OCI-LY7 (cell line): ENCODE measurements at regions not wholly inside any gene's neighbourhood (a gene's known extent, or its start where the extent isn't known, plus 50 kb on each side); places are given as distances from the start of the nearest gene placed in this dataset.

Experiments
- BruUV-seq: library from RNA; stranded (reverse); fragments of 400-500 nt; replicated peaks from 2 replicates; lab custom pipeline; 2021; lab: Mats Ljungman, UMichigan
- CTCF ChIA-PET: fragments of 300-600 bp; sonication (Branson Sonifier 250); formaldehyde crosslinking; loops from one replicate; lab custom pipeline; 2022; ENCODE audit warnings: antibody characterized with exemption; ENCODE audit not compliant: unreplicated experiment; lab: Charles Lee
- POLR2A ChIA-PET: fragments of 300-600 bp; sonication (Branson Sonifier 250); formaldehyde crosslinking; loops from one replicate; lab custom pipeline; 2022; ENCODE audit warnings: antibody characterized with exemption; lab: Charles Lee
- DNase-seq: peaks from one replicate; pipeline ENCODE4 v3.0.0-alpha.2; 2015; ENCODE audit warnings: low spot score
- H2AFZ ChIP-seq: fragments of 200-600 bp; sonication (generic), shearing (Covaris generic); 2 replicates; pipeline ENCODE4 v1.6.1; 2014; ENCODE audit warnings: mild to moderate bottlenecking, antibody characterized with exemption, low read length, moderate library complexity
- H3K27ac ChIP-seq: fragments of 200-600 bp; sonication (generic); 2 replicates; pipeline ENCODE4 v1.5.1; 2014; ENCODE audit warnings: mixed run types, low read depth, mild to moderate bottlenecking, moderate library complexity, low read length, inconsistent platforms; ENCODE audit not compliant: poor library complexity, severe bottlenecking
- H3K36me3 ChIP-seq: fragments of 200-600 bp; sonication (generic); 2 replicates; pipeline ENCODE4 v1.6.1; 2014; ENCODE audit warnings: mild to moderate bottlenecking, antibody characterized with exemption, low read length, moderate library complexity, mixed read lengths; ENCODE audit not compliant: insufficient read depth
- H3K4me1 ChIP-seq: fragments of 200-600 bp; sonication (generic); 2 replicates; pipeline ENCODE4 v1.5.1; 2014; ENCODE audit warnings: mild to moderate bottlenecking, low read length; ENCODE audit not compliant: insufficient read depth, poor library complexity, severe bottlenecking
- H3K4me2 ChIP-seq: fragments of 200-600 bp; sonication (generic); 2 replicates; pipeline ENCODE4 v1.6.1; 2014; ENCODE audit warnings: mild to moderate bottlenecking, low read length
- H3K4me3 ChIP-seq: fragments of 200-600 bp; sonication (generic); 2 replicates; pipeline ENCODE4 v1.5.1; 2014; ENCODE audit warnings: mild to moderate bottlenecking, low read depth, low read length; ENCODE audit not compliant: poor library complexity, severe bottlenecking
- H3K79me2 ChIP-seq: fragments of 200-600 bp; sonication (generic); 2 replicates; pipeline ENCODE4 v1.6.1; 2016; ENCODE audit warnings: low read depth, mild to moderate bottlenecking, low read length, moderate library complexity, mixed read lengths; ENCODE audit not compliant: insufficient read depth
- H3K9me2 ChIP-seq: fragments of 200-600 bp; sonication (generic); 2 replicates; pipeline ENCODE4 v1.6.1; 2016; ENCODE audit warnings: mild to moderate bottlenecking, low read length, mixed read lengths; ENCODE audit not compliant: insufficient read depth
- H3K9me3 ChIP-seq: fragments of 200-600 bp; sonication (generic); 2 replicates; pipeline ENCODE4 v1.6.1; 2014; ENCODE audit warnings: mild to moderate bottlenecking, mixed run types, low read length, mixed read lengths
- H4K20me1 ChIP-seq: fragments of 200-600 bp; sonication (generic); 2 replicates; pipeline ENCODE4 v1.6.1; 2014; ENCODE audit warnings: mild to moderate bottlenecking, antibody characterized with exemption, low read length, moderate library complexity, mixed read lengths; ENCODE audit not compliant: insufficient read depth
- EZH2phosphoT487 ChIP-seq: fragments of 200-600 bp; sonication (generic); IDR thresholded peaks from 2 replicates; pipeline ENCODE4 v1.6.1; 2018; ENCODE audit warnings: low read depth, borderline replicate concordance, mild to moderate bottlenecking, mixed run types, antibody characterized with exemption, low read length, moderate library complexity, mixed read lengths
- intact Hi-C: fragments of 100-400 bp; cut with micrococcal nuclease; formaldehyde crosslinking; loops from one replicate; pipeline ENCODE4 v1.10.0; 2022; ENCODE audit not compliant: unreplicated experiment
- TF ChIP-seq, protein P1 (sequence below): fragments of 200-600 bp; sonication (generic); conservative IDR thresholded peaks from 2 replicates; pipeline ENCODE4 v1.5.1; 2014; ENCODE audit warnings: mild to moderate bottlenecking, antibody characterized with exemption, low read length, moderate library complexity, mixed read lengths

DNA sequence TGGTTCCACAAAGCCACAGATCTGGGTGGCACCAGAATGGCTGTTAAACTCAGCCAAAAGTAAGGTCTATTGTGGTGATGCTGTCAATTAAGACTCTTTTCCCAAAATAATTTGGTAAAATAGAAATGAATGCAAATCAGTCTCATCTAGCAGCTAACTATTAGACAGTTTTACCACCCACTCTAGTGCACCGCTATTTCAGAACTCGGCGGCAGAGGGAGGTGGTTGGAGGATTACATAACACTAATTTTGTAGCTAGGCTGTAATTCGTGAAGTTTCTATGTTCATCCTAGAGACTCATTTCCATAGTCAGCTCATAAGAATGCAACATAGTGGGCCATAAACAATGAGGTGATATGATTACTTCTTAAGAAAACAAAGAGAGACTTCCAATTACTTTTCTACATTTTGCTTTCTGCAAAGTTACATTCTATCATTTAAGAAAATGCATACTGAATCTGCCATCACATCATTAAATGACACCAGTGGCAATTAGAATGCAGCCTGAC, 413.8 kb downstream of the FBXO15 start:
- Histone ChIP-seq H3K36me3 (no peaks in the 10 kb centered on the region), H2AFZ (no peak overlapping the region), H3K4me2 (no peak overlapping the region), H3K27ac (no peak overlapping the region), H3K9me2 (no peaks in the 10 kb centered on the region), H3K79me2 (no peaks in the 10 kb centered on the region), H3K4me3 (no peak overlapping the region), H3K9me3 (no peaks in the 10 kb centered on the region), H4K20me1 (no peaks in the 10 kb centered on the region), H3K4me1 (no peaks in the 10 kb centered on the region)
- intact Hi-C loops = no loop called here
- ChIA-PET POLR2A (no interaction called here), CTCF (no interaction called here)
- no peak for DNase-seq
- BruUV-seq = no TSS peak
- TF ChIP-seq EZH2phosphoT487 = no peak
- TF ChIP-seq, protein P1, sequence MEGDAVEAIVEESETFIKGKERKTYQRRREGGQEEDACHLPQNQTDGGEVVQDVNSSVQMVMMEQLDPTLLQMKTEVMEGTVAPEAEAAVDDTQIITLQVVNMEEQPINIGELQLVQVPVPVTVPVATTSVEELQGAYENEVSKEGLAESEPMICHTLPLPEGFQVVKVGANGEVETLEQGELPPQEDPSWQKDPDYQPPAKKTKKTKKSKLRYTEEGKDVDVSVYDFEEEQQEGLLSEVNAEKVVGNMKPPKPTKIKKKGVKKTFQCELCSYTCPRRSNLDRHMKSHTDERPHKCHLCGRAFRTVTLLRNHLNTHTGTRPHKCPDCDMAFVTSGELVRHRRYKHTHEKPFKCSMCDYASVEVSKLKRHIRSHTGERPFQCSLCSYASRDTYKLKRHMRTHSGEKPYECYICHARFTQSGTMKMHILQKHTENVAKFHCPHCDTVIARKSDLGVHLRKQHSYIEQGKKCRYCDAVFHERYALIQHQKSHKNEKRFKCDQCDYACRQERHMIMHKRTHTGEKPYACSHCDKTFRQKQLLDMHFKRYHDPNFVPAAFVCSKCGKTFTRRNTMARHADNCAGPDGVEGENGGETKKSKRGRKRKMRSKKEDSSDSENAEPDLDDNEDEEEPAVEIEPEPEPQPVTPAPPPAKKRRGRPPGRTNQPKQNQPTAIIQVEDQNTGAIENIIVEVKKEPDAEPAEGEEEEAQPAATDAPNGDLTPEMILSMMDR = no peak

DNA sequence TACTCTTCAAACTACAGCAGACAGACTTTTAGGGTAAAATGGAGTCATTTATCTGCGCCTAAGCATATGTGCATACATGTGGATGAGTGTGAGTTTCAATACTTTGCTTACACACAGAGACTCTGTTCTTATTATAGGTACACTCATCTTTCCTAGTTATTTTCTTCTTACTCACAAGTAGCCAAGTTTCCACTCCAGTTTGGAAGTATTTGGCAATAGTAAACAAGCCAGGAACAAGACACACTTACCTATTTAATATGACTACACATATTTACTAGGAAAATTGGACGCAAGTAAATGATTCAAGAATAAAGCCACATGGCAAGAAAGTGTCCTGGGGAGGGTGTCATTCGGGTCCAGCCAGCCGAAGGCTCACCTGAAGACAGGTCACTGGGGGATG, 414.3 kb downstream of the FBXO15 start:
- no peaks in the 10 kb centered on the region for H4K20me1 ChIP-seq
- H3K9me3 ChIP-seq = no peaks in the 10 kb centered on the region
- H3K36me3 ChIP-seq = no peaks in the 10 kb centered on the region
- H3K79me2 ChIP-seq = no peaks in the 10 kb centered on the region
- no peak overlapping the region for H2AFZ ChIP-seq
- H3K27ac ChIP-seq = no peak overlapping the region
- no peak overlapping the region for H3K4me2 ChIP-seq
- H3K4me3 ChIP-seq = no peak overlapping the region
- TF ChIP-seq, protein P1 = no peak
- TF ChIP-seq EZH2phosphoT487 = no peak
- no peaks in the 10 kb centered on the region for H3K9me2 ChIP-seq
- BruUV-seq = no TSS peak
- no peak for DNase-seq
- POLR2A ChIA-PET = no interaction called here
- CTCF ChIA-PET = no interaction called here
- intact Hi-C loops = no loop called here
- no peaks in the 10 kb centered on the region for H3K4me1 ChIP-seq

DNA sequence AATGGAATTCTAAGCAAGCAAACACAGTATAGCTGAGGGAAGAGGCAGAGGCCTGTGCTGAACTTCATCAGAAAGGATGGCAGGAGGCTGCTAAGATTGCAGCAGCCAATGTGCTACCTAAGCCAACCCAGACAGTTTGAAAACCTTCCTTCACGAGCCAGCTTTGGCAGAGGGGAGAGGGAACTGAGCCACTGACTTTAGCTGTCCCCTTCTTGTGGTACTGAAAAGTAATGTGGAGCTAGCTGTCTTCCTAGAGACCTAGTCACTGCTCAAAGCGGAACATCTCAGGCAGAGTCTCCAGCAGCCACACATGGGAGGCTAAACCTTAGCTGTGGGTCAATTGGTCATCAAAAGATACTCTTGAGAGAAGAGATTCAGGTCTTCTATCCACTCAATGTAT, 419.0 kb downstream of the FBXO15 start:
- no peak for DNase-seq
- Histone ChIP-seq H3K79me2 (no peaks in the 10 kb centered on the region), H3K4me3 (no peak overlapping the region), H3K9me3 (no peaks in the 10 kb centered on the region), H3K36me3 (no peaks in the 10 kb centered on the region), H2AFZ (no peak overlapping the region), H3K4me1 (no peaks in the 10 kb centered on the region), H3K4me2 (no peak overlapping the region), H3K9me2 (no peaks in the 10 kb centered on the region), H3K27ac (no peak overlapping the region), H4K20me1 (no peaks in the 10 kb centered on the region)
- POLR2A ChIA-PET = no interaction called here
- CTCF ChIA-PET = no interaction called here
- intact Hi-C loops = no loop called here
- TF ChIP-seq, protein P1 = no peak
- TF ChIP-seq EZH2phosphoT487 = no peak
- BruUV-seq = no TSS peak
